ENCODE measurements at regions not wholly inside any gene's neighbourhood (a gene's known extent, or its start where the extent isn't known, plus 50 kb on each side); places are given as distances from the start of the nearest gene placed in this dataset.

GRCh38 chr15:36469311-36469966 lies 110.0 kb upstream of the CDIN1 start:
- no peak for DNase-seq (ENCODE audit: low spot score)
- TF ChIP-seq CTCF (IDR thresholded peaks at IDR 0.05; ENCODE audit: extremely low read depth, missing control alignments) = no peak

GRCh38 chr15:36472672-36473071 lies 106.8 kb upstream of the CDIN1 start:
- DNase-seq (ENCODE audit: low spot score) = no peak
- no peak for TF ChIP-seq CTCF (IDR thresholded peaks at IDR 0.05; ENCODE audit: extremely low read depth, missing control alignments)

GRCh38 chr15:36478561-36478960 lies 100.9 kb upstream of the CDIN1 start:
- no peak for DNase-seq (ENCODE audit: low spot score)
- no peak for TF ChIP-seq CTCF (IDR thresholded peaks at IDR 0.05; ENCODE audit: extremely low read depth, missing control alignments)

- no peak for DNase-seq (ENCODE audit: low spot score)
Measured at GRCh38 chr15:36479200-36479896, 100.1 kb upstream of the CDIN1 start.

GRCh38 chr15:36481156-36481555 lies 98.3 kb upstream of the CDIN1 start:
- TF ChIP-seq CTCF (IDR thresholded peaks at IDR 0.05; ENCODE audit: extremely low read depth, missing control alignments) = no peak
- no peak for DNase-seq (ENCODE audit: low spot score)

More at GRCh38 chr15:36479200-36479896, 100.1 kb upstream of the CDIN1 start:
- no peak for TF ChIP-seq CTCF (IDR thresholded peaks at IDR 0.05; ENCODE audit: extremely low read depth, missing control alignments)

GRCh38 chr15:36483409-36483808 lies 96.0 kb upstream of the CDIN1 start:
- TF ChIP-seq CTCF (IDR thresholded peaks at IDR 0.05; ENCODE audit: extremely low read depth, missing control alignments) = no peak
- DNase-seq (ENCODE audit: low spot score) = no peak

GRCh38 chr15:36484038-36484778 lies 95.2 kb upstream of the CDIN1 start:
- DNase-seq (ENCODE audit: low spot score) = no peak
- no peak for TF ChIP-seq CTCF (IDR thresholded peaks at IDR 0.05; ENCODE audit: extremely low read depth, missing control alignments)

Measured in GM20000 (cell line).